GM19452 (cell line): ENCODE measurements at regions not wholly inside any gene's neighbourhood (a gene's known extent, or its start where the extent isn't known, plus 50 kb on each side); places are given as distances from the start of the nearest gene placed in this dataset.
"Not testable (repeated sequence)": the region's sequence is repeated elsewhere in the genome, so short reads cannot be mapped to it uniquely, and the experiment has no call there.

Experiments
- ATAC-seq: cut with Tn5 transposase; IDR thresholded peaks from one replicate; pipeline ENCODE4 v1.9.1; 2021; ENCODE audit not compliant: unreplicated experiment

DNA sequence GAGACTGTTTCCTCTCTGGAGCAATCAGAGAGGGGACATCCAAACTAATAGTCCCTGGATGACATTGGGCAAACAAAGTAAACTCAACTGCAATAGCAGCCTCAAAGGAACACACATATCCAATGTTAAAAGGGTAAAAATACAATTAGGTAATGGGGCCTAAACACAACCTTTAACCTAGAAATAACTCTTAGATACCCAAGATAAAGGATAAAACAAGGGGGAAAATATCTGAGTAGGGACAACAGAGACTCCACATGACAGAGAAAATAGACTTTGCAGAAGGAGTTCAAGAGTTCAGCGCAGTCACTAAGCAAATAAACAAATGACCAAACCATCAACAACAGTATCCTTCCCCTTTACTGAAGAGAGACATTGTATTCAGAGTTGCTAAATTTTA is 149.3 kb downstream of the FBXO4 start:
- ATAC-seq = no peak

DNA sequence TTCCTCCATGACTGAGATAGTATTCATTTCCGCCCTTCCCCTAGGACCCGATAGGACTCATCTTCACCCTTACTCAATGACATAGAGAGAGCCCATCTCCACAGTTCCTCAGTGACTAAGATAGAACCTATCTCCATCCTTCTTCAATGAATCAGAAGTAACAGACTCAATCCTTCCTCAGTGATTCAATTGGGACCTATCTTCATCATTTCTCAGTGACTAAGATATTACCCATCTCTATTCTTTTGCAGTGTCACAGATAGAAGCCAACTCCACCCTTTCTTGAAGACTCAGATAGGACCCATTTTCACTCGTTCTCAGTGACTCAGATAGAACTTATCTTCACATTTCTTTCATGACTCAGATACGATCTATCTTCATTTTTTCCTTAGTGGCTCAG is 164.6 kb downstream of the FBXO4 start:
- ATAC-seq = no peak

DNA sequence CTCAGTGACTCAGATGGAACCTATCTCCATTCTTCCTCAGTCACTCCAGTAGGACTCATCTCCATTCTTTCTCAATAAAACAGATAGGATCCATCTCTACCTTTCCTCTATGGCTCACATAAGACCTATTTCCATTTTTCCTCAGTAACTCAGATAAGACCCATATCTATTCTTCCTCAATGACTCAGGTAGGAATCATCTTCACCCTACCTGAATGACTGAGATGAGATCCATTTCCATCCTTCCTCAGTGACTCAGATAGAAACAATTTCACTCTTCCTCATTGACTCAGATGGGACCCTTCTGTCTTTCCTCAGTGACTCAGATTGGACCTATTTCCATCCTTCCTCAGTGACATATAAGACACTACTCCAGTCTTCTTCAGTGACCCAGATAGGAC is 165.1 kb downstream of the FBXO4 start:
- ATAC-seq = no peak

DNA sequence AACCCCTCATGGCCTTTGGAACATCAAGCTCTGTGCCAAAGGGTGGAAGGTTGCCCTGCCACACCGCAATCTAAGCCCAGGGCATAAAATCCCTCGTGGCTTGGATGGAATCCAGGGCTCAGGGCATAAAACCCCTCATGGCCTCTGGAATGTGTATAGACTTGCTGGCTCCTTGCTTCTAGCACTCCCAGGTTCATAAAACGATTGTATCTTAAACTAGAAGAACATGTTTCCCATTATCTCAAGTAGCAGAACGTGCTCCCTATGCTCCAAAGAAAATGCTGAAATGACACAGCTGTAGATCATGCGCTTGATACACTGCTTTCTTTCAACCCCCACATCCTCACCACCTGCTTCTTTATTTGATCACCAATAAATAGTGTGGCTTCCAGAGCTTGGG is 174.8 kb downstream of the FBXO4 start:
- ATAC-seq = not testable (repeated sequence)

DNA sequence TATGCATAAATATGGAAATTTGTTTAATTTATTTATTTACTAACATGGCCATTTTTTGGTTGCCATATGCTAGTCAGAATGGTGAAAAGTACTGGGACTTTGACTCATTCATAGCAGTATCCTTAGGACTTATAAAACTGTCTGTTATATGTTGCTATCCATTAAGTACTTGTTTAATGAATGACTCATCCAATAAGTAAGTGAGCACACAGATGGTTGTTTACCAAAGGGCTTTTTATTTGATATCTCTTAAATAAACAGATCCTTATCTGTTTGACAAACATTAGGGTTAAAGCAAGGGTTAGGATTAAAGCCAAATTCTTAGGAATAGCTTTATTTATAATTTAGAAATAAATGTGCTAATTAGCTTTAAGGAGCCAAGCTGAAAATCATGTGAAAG is 183.4 kb downstream of the FBXO4 start:
- ATAC-seq = no peak

DNA sequence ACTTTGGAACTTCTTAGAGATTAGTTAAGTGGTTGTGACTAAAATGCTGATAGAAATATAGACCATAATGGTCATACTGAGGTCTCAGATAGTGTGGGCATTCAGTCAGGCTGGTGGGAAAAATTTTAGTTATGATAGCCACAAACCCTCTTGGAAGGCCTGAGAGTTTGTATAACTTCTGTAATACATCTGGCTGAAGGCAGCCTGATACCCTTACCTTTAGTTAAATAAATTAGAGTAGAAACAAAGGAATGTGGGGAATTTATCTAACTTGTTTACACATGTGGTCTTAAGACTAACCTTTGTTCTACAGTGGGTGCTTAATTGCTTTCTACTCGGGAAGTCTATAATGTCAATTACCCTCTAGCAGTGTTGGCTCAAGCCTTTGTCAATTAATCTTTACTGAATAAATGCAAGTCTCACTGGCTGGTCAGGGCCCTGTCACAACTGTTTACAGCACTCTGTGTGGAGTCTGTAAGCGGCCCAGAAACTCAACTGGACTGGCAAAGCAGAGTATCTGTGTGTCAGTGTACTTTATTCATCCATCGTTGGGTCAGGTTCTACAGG is 184.0 kb downstream of the FBXO4 start:
- no peak for ATAC-seq

DNA sequence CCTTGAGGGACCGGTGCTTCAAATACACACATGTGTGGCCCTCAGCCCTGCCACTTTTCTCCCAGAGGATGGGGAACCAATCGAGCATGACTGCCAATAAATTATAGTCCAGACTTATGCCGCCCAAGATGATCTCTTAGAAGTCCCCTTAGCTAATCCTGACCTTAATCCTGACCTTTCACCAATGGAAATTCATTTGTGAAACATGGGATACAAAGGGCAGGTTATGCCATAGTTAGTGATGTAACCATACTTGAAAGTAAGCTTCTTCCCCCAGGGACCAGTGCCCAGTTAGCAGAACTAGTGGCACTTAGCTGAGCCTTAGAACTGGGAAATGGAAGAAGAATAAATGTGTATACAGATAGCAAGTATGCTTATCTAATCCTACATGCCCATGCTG is 190.6 kb downstream of the FBXO4 start:
- not testable (repeated sequence) for ATAC-seq

DNA sequence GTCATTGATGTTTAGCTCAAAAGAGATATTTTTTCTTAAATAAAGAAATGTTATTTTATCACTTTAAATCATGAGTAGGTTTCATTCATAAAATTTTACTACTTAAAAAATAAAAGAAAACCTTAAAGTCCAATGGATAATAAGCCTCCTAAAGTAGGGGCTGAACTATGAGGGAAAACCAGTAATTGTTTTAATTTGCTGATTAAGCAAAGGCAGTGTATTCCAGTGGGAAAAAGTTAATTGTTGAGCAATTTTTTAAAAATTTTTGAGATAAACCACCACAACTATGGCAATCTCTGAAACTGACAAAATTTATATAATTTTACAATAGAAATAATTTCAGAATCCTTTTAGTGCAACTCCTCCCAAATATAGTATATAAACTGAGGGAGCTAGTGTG is 195.0 kb downstream of the FBXO4 start:
- ATAC-seq = no peak

DNA sequence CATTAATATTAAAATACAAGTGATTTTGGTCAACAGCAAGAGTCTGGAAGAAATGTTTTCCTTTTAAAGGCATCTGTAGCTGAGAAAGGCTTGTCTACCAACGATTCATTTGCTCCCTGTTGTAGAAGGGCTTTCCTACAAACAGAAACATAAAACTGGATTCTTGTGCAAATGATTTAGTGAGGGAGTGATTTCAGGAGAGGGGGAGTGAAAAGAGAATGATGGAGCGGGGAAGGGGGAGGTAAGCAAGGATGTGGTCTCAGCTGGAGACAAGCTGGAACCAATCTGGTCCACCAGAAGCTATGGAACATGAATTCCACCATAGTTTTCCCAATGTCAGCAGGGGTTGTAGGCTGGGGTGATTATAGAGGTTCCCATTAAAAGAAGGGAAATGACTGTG is 196.3 kb downstream of the FBXO4 start:
- ATAC-seq = no peak

DNA sequence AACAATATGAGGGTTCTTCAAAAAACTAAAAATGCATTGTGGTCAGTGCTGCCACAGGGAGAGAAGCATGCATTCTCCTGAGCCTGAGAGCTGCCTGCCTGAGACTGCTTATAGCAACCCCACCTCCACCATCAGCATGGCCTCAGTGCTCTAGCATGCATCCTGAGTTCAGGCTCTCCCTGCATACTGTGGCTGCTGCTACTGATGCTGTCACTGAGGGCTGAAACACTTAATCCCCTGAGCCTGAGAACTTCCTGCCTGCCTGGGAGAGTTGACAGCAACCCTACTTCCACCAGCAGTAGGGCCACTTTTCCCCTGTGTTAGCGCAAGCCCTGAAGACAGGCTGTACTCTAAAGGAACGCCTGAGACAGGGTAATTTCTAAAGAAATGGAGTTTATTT is 206.0 kb downstream of the FBXO4 start:
- no peak for ATAC-seq

DNA sequence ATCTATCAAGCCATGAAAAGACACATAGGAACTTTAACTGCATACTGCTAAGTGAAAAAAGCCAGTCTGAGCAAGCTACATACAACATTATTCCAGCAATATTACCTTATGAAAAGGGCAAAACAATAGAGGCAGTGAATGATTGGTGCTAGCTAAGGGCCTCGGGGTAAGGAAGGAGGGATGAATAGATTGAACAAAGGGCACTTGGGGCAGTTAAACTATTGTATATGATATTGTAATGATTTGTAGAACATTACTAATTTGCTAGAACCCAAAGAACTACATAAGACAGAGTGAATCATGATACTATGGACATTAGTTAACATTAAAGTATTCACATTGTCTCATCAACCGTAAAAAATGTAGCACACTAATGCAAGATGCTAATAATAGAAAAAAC is 218.3 kb downstream of the FBXO4 start:
- ATAC-seq = no peak

DNA sequence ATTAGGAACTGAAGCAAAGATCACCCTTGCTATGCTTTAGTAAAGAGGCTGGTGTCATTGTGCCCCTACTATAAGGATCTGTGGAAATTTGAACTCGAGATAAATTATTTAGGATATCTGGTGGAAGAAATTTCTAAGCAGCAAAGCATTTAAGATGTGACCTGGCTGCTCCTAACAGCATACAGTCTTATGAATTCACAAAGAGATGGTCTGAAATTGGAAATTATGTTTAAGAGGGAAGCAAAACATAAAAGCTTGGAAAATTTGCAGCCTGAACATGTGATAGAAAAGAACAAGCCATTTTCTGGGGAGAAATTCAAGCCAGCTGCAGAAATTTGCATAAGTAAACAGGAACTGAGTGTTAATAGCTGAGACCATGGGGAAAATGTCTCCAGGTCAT is 223.7 kb downstream of the FBXO4 start:
- ATAC-seq = no peak

DNA sequence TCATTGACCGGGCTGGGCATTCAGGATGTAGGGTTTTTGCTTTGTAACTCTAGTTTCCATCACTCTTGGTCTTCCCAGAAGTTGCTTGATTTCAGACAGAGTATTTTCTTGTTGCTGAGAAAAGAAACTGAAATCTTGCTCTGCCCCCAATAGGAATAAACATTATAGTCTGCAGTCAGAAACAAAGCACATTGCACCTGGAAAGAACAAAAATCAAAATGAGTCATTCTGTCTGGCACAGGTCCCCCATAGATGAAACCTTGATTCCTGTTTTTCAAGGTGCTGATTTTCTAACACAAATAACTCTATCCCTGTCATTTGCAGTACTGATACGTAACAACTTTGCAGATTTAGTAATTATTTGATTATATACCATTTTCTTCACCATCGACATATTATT is 232.1 kb downstream of the FBXO4 start:
- no peak for ATAC-seq

DNA sequence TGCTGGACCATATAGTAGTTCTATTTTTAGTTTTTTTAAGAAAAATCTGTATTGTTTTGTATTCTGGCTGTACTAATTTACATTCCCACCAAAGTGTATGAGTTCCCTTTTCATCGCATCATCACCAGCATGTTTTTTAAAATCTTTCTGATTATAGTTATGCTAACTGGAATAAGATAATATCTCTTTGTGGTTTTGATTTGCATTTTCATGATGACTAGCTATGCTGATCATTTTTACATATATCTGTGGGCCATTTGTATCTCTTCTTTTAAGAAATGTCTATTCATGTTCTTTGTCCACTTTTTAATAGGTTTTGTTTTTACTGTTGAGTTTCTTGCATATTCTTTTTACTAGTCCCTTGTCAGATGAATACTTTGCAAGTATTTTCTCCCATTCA is 238.0 kb downstream of the FBXO4 start:
- no peak for ATAC-seq

DNA sequence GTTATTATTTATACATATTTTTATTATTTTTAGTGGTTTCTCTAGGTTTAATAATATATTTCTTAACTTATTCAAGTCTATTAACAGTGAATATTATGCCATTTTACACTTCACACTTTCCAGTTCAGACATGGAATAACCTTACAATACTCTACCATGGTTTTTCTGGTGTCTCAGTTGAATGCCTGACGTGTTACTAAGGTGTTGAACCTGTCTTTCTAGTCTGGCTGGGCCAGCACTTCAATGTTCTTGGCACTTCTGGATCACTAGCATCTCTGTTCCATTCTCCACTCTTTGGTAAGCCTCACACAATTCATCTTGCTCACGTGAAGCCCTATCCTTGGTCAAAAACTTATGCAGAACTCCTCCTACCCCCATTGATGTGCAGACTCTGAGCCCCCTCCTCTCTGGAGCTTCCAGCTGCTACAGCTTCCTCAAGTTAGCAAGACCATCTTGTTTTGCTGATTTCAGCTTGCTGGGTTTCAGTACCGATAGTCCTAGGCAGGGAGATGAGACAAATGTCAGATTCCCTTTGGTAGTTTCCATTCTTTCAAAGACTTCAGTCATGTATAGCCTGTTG is 243.1 kb downstream of the FBXO4 start:
- ATAC-seq = no peak

DNA sequence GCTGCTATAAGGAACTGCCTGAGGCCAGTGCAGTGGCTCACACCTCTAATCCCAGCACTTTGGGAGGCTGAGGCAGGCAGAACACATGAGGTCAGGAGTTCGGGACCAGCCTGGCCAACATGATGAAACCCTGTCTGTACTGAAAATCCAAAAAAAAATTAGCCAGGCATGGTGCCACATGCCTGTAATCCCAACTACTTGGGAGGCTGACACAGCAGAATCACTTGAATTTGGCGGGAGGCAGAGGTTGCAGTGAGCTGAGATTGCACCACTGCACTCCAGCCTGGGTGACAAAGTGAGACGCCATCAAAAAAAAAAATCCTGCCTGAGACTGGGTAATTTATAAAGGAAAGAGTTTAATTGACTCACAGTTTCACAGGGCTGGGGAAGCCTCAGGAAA is 247.1 kb upstream of the GHR start:
- ATAC-seq = not testable (repeated sequence)

DNA sequence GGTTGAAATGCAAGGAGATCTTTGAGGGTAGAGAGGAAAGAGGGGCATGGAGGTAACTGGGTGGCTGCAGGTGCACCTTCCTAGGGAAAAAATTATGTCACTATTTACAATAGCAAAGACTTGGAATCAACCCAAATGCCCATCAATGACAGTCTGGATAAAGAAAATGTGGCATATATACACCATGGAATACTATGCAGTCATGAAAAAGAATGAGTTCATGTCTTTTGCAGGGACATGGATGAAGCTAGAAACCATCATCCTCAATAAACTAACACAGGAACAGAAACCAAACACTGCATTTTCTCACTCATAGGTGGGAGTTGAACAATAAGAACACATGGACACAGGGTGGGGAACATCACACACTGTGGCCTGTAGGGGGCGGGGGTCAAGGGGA is 243.4 kb upstream of the GHR start:
- ATAC-seq = not testable (repeated sequence)

DNA sequence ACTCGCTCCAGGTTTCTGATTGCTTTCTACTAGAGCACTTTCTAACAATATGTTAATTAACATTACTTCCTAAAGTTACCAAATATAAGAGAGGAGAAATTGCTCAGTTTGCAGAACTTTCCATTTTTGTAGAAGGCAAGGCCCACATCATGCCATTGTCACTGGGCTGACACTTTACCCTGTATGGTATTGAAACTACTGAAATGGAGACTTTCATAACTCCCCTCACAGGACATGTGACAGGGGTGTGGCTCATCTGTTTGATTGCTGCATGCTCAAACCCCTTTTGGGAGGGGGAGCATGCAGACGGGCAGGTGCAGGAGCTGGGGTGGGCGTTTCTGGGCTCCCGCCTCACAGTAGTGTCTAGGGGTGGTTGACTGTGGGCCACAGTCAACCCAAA is 206.3 kb upstream of the GHR start:
- ATAC-seq = no peak

DNA sequence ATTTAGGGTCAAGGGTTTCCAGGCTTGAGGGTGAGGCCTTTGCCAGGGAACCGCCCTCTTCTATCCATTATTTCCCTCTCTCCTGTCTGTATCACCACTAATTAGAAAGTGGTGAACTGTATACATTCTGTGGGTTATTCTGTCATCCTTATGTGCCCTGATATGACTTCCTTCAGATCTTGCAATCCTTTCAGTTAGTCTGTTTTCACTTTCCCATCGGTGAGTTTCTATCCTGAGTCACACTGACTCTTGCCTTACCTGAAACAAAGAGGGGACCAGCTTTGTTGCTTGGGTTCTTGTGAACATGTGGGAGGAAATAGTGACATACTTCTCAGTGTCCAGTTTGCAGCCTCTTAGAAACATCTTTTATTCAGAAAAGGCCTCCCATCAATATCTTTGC is 205.4 kb upstream of the GHR start:
- ATAC-seq = no peak

DNA sequence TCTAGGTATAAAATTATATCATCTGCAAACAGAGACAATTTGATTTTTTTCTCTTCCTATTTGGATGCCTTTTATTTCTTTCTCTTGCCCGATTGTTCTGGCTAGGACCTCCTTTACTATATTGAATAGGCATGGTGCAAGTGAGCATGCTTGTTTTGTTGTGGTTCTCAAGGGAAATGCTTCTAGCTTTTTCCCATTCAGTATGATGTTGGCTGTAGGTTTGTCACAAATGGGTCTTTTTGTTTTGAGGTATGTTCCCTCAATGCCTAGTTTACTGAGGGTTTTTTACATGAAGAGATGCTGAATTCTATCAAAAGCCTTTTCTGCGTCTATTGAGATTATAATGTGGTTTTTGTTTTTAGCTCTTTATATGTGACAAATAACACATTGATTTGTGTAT is 198.2 kb upstream of the GHR start:
- ATAC-seq = no peak

DNA sequence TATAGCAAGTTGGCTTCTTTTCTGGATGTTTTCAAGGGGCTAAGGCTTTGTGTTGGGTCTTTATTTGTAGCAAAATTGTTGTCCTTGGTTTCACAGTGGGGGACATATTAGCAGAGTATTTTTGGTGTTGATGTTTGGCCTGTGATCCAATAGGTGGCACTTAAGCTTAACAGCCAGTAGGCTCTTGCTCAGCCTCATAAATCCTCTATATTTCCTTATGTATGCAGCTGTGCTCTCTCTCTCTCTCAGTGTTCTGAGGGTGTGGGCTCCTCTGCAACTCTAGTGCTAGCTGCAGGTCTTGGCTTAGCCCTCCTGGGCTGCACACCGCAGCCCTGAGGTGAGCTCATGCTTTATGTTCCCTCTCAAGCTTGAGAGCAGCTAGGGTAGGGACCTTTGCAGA is 195.0 kb upstream of the GHR start:
- ATAC-seq = no peak

DNA sequence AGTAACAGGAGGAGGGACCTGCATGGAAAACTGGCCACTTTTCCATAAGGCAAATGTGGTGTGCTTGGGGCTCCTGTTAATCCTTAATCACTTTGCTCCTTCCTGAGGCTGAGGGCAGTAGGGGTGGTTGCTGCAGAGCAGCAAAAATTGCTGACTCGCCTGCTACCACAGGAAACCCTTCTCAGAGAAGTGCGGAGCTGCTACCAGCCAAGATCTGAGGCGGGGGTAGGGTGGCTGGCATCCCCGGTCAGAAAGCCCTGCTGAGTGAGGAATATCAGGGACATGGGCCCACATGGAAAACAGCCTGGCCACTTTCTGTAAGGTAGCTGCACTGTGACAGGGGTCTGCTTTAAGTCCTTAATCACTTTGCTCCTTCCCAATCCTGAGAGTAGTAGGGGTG is 192.4 kb upstream of the GHR start:
- no peak for ATAC-seq

DNA sequence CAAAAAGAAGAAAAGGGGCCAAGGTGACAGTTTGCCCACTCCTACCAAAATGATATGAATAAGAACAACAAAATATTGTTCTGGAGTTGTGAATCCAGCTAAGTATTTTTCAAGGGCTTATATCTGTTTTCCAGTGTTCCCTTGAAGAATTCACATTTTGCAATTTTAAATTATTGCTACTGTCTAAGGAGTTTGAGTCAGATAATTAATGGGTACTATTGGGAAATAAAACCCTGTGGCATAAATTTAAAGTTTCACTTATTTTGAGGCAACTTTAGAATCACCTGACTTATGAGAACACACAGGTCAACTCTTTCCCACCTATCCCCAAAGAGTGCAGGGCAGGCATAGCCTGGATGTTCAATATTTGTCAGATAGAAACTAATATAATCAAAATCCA is 188.0 kb upstream of the GHR start:
- ATAC-seq = no peak

DNA sequence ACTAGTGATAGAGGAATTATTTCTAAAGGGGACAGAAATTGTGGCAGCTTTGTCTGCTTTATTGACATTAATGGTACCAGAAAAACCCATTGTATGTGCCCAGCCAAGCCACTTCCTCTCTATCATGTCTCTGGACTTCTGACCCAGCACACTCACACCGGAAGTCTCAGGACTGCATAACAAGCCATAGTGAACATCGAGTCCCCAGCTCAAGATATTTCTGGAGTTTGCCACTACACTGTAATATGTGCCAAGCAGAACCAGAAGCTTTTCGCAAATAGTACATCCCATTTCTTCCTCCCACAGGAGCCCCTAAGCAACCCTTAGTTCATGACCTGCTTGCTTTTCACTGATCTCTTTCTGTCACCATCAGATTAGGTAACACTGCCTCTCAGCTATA is 187.4 kb upstream of the GHR start:
- no peak for ATAC-seq
